Right renal cortex interstitium (tissue), 3 donors: ENCODE measurements at regions not wholly inside any gene's neighbourhood (a gene's known extent, or its start where the extent isn't known, plus 50 kb on each side); places are given as distances from the start of the nearest gene placed in this dataset.

Experiments used
- DNase-seq, 3 donors: peaks; one replicate each; pipeline ENCODE4 v3.0.0-alpha.2; 2013; ENCODE audit warnings: low read depth in 3 of 3, low spot score in 2 of 3

DNA sequence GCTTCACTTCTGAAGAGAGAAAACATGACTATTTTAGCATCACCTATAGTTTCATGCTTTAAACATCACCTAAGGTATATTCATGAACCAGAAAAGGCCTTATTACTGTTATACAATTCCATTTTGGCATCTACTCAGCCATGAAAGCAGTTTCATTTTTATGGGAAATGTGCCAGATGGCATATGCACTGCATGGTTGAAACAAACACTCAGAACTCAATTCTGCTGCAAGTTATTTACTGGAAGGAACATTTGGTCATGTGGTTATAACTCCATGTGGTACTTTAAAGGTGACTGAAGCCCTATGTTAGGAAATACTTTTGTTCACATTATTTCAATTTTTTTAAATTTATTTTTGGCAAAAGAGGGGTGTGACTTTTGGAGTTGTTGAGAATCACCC is 287.5 kb upstream of the CRIM1 start:
- no peak for DNase-seq

DNA sequence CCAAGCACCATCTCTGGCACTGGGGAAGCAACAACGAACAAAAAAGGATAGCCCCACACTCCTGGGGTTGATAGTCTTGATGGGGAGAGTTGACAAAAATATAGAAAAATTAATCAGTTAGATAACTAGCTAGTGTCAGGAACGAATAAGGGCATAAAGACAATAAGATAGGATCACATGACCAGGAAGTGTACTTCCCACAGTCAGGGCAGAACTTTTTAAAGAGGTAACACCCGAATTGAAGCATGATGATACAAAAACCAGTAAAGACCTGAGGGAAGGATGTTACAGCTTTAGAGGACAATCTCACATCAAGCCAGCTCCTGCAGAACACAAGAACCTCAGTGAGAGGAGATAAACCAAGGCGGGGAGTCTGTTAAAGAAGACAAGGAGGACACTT is 295.4 kb upstream of the CRIM1 start:
- no peak for DNase-seq

DNA sequence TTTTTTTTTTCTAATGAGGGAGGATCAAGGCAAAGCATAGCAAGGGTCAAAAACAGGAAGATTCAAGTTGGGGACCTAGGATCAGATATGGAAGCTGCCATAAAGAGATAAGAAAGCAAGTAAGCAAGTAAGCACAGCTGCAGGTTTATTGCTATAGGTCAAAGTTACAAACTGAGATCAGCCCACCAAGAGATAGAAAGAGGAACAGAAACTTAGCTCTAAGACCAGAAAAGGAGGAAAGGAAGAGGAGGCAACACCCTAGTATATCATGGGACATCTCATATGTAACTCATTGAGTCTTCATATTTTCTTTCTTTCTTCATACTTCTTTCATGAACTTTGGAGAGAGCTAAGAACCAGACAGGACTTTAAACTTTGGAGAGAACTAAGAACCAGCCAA is 295.9 kb upstream of the CRIM1 start:
- DNase-seq, result no peak

DNA sequence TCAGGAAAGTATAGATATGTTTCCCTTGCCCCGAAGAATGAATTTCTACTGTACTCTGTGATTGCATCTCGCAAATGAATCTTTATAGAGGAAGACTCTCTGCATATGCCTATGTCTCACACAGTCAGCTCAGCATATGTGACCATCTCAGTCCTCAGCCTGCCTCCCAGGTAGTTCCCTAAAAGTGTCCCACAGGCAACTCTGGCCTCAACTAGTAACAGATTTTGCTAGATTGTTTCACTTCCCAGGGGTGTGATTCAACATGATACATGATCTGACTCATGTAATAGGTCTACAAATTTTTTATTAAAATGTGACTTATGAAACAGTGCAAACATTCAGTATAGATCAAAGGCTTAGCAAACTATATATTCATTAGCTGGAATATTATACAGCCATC is 296.6 kb upstream of the CRIM1 start:
- DNase-seq, result no peak

DNA sequence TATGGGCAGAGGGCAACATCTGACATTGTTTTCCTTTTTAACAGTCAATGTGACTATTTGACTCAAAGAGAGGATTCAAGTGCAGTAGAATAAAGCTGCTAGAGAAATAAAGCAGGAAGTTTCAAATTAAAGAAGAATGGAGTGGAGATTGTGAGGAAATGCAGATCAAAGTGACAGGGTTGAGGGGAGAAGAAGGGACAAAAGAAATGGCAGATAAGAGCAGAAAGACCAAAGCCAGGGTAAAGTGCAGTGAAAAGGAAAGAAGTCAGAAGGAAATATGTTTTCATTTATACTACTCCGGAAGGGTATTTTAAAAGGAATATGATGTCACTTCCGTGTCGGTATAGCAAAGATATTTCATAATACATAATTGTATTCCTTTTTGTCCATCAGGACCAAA is 297.5 kb upstream of the CRIM1 start:
- DNase-seq, result no peak

DNA sequence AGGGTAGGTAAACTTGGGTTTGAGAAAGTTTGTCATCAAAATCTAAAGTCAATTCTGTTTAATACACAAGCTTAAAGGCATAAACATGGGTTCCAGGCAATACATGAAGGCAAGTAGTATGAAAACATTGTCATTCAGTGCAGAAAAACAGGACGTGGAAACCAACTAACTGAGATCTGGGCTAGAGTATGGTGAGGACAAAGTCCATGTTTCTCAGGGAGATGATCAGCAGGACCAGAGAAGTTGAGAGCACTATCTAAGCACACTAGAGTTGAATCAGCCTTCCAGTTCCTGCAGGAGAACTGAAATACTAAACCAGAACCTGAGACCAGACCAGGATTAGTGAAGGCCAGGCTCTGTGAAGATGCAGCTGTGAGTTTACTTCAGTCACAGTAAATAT is 302.8 kb upstream of the CRIM1 start:
- no peak for DNase-seq

DNA sequence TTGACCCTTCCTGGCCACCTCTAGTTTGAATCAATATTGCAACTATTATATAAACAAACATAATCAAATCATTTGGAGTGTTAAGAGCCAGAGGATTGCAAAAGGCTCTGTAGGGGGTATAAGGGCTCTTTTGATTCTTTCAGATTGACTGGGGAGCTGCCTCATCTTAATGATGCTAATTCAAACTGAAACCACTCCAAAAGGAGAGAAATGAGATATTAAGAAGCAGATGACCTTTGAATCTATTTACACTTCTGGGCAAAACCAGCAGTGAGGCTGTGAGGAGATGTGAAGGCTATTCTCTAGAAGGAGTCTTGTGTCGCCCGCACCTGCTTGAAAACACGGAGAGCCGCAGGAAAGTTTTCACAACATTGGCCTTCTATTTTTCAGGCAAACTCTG is 311.2 kb upstream of the CRIM1 start:
- no peak for DNase-seq

DNA sequence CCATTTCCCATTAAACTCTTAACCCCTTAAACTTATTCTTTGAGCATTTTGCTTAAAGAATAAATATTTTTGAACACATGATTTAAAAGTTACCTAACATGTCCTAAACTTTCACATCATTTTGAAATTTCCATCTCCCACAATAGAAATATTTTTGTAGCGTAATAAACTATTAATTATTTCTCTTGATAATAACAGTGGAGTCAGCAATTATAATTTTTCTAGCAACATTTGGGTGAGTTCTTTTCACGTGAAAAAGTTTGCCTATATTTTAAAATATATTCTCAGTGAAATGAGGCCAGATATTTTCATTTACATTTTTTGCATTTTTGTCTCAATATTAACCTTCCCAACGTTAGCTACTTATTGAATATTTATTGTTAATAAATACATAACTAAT is 320.4 kb upstream of the CRIM1 start:
- no peak for DNase-seq

DNA sequence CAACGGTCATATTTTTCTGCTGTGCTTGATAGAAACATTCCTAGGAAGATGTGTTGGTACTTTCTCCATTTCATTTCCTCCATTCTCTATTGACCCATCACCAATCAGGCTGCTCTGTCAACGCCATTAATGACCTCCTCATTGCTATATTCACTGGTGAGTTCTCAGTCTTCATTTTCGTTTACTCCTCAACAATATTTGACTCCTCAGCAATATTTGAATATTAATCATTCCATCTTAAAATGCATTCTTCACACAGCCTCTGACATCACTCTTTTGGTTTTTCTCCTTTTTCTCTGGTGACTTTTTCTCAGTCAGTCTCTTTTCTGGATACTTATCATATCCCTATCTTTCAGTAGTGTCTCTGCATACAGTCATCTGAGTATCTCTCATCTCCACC is 323.5 kb upstream of the CRIM1 start:
- no peak for DNase-seq

DNA sequence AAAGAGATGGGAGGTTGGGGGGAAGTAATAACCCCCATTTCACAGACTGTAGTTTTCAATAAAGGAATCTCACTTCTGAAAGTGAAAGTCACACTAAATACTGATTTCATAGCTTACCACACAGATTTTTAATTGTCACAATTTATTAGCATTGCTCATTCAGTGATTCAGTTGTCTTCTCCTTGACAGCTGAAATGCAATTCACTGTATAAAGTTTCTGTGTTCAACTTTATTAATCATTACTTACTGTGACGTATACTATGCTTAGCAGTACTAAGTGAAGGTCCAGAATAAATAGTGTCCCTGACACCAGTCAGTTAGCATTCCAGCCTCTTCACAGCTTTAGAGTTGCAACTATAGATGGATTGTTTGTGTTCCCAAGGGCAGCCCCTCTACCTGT is 324.1 kb upstream of the CRIM1 start:
- no peak for DNase-seq

DNA sequence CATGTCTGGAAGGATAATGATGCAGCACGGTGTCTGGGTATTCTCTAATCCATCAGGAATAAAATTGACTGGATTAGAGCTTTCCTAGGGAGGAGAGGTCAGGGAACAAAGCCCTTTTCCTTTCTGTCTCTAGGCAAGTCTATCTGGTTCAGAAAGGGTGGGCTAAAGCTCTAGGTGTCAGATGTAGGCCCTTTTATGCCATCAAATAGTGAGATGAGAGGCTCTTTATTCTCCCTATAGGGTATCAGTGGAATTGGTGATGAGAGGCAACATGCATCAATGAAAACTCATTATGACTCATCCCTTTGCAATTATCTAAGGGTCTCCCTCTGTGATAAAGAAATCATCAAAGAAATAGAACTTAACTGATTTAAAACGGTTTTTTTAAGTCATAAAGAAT is 328.0 kb upstream of the CRIM1 start:
- no peak for DNase-seq

DNA sequence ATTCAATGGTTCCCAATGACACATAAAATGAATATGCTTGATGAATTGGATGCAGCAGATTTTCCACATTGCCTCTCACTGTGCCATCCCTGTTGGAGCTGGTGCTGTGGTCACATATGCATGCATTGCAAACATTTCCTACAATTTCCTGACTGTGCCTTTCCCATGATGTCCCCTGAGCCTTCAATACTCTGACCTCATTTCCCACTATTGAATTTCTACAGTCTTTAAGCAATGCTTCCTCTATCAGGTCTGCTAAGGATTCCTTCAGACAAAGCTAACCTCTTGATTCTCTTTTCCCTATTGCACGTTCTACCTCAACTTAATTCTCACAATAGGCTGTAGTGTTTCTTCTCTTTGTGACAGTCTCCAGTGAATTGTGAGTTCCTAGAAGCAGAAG is 342.5 kb upstream of the CRIM1 start:
- DNase-seq, result no peak

DNA sequence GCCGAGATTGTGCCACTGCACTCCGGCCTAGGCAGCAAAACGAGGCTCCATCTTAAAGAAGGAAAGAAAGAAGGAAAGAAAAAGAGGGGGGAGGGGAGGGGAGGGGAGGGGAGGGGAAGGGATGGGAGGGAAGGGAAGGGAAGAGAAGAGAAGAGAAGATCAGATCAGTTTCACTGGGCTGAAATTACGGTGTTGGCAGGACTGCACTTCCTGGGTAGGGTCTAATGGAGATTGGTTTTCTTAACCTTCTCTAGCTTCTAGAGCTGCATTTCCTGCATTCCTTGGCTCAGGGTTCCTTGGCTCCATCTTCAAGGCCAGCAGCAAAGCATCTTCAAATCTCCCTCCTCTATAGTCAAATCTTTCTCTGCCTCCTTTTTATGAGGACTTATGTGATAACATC is 349.1 kb upstream of the CRIM1 start:
- DNase-seq, result no peak

DNA sequence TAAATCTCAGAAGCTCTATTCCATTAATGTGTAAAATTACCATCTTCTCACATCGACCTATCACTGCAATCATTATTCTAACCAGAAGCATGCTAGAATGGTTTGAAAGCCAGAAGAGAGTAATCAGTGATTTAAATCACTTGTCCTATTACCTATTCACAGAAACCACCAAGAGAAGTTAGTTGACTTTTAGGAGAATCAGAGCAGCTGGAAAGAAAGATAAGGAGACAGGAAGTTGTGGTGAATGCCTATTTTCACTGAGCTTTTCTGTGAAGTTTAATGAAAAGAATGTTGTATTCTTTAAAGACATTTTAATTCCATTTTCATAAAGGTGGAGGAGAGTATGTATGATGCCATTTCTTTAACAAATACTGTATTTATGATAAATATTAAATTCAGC is 352.6 kb upstream of the CRIM1 start:
- DNase-seq, result no peak

DNA sequence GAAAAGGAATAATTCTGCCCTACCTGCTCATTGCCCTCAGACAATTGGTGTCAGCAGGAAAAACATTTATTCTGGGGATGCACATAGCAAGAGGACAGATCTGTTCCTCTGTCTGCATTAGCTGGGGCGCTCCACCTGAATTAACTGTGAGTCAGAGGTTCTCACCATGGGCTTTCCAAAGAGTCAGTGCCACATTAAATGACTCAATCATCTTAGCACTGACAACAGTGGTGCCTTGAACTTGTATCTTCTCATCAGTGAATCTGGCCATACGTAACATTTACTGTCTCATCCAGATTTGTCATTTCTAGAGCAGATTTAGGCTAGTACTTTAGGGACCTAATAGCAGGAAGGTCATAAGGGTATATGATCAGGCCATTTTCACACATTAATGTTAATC is 358.1 kb upstream of the CRIM1 start:
- DNase-seq, result no peak

DNA sequence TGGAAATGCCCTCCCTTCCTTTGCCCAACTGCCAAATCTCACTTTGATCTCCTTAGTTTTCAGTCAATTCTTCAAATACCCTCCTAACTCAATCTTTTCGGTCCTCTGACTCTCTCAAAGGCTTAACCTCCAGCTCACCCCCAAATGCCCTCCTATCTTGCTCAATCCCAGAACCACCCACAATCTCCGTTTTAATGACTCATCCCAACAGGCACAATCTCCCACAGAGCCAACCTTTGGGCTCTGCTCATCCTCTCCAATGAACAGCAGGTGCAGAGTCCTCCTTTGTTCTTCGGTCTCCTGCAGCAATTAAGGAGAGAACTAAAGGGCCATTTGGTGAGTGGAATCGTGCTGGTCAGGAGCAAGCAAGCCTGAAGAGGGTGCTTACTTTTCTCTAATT is 366.1 kb upstream of the CRIM1 start:
- DNase-seq, result no peak

DNA sequence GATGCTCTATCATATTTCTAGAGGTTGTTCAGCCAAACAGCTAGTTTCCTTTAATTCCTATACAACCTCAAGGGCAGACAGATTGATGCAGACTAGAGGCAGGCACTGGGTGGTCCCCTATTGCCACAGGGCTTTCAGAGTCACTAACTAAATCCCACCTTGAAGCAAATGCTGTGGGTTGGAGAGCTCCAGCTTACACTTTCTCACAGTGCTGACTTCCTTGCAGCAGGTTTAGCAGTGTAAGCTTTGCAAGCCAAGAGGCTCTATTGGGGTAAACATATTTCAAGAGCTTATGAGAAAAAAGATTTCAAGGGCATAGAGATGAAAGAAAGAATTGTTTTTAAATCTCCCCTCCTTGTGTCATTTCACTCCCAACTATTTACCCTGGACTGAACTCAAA is 366.5 kb upstream of the CRIM1 start:
- no peak for DNase-seq

DNA sequence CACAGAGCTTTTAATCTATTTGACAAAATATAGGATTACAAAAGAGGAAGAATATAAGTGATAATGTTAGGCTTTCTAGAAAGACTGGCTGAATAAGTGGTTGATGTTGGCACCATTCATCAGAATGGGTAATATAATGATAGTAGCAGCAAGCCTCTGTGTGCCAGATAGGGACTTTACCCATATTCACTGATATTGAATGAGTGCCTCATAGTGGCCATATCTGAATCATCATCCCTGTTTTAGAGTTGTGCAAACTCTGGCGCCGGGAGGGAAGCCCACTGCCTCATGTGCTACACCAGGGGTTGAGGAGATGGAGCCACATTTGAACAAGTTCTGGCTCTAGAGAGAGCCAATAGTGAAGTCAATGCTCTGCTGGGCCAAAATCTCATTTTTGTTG is 368.7 kb upstream of the CRIM1 start:
- DNase-seq, result no peak

DNA sequence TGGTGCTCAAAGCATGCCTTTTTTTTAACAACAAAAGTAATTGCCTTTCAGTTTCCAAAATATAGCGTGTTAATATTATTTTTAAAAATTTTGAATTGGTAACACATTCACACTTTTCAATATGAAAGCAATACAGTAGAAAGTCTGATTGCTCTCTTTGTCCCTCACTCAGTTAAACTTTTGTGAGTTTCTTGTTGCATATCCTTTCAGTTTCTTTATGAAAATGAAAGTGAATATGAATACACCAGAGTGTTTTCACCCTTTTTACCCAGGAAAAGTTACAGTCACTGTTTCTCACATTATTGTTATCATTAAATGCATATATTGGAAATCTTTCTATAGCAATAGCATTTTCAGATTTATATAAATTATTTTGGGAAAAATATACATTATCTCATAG is 377.4 kb upstream of the CRIM1 start:
- DNase-seq, result no peak

DNA sequence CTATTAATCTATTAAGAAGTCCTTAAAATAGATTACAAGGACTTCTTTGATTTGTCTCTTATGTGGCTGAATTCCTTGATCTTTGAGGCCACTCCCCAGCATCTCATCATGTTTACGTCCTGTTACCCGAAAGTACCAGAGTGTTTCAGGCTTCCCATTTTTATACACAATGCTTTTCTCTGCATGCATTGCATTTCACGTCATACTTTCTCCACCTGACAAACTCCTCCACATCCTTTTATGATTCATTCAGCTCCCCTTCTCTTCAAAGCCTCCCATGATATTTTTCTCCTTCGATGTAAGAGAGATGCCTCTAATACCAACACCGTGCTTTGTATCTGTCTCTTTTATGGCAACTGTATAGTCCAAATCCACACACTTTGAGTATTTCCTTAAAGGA is 379.0 kb upstream of the CRIM1 start:
- DNase-seq, result no peak

DNA sequence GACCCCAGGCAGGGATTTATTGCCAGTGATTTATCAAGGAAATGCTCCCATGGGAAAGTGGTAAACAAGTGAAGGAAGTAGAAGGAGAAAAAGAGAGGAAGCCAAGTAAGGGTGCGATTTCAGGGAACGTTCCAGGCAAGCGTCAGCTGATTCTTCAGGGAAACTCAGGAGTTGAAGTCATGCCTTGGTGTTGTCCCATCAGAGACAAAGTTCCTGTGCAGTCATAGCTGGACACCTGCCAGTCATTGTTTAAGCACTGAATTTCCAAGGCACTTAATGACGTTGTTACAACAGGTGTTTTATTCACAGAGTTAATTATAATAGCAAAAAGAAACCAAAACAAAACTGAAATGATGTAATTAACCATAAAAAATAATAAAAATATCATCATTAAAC is 381.8 kb upstream of the CRIM1 start:
- no peak for DNase-seq

DNA sequence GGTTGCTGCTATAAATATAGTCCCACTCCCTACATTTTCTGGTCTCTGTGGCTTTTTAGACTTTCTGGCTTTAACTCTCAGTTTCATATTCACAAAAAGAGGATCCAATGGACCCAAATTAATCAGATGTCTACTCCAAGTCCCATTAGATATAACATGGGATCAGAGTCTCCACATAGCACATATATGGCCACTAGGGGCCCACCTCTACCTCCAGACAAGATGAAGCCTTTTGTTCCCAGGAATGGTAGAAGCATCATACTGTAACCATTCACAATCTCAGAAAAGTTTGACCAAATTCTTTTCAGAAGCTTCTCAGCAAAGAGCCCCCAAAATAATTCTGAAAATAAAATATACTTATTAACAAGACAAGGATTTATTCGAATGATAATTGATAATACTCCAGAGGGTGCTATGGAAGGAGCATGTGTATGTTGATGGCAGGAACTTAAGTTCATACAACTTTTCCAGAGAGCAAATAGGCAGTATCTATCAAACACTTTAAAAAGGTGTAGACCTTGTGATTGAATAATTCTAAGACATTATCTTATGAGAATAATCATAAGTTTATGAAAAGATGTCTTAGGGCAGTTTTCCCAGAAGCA is 382.3 kb upstream of the CRIM1 start:
- DNase-seq, result peak in 1 of 3 donors; percentile 17

DNA sequence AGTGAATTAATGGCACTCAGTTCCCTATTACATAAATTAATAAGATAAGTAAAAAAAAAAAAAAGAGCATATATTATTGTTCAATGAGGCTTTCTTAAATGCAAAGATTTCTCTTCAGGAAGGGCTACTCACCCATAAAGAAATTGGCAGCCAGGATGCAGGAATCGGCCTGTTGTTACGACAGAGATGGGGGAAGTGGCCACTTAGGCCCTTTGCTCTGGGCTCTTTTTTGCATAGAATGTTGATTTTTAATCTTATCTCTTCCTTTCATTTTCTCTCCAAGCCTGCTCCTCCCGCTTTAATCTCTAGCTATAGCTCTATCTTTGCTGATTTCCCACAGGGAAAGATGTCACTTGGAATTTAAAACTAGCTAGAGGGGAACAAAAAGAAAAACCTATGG is 391.8 kb upstream of the CRIM1 start:
- no peak for DNase-seq

DNA sequence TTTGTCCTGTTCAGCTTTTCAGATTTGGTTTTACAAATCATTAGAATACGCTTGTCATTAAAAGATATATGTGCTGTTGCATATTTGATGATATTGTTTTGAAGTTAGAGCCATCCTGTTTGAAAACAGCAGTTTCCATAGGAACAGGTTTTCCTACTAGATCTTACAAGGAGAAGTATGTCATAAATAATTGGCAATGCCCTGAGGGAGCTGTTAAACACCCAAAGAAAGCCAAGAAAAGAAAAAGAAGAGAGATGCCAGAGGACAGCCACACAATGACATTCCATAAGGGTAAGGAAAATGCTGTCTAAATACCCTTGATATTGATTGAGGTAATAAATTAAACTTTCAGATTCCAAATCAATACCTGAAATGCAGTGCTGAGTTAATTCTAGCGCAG is 392.2 kb upstream of the CRIM1 start:
- no peak for DNase-seq
